Spleen (tissue), 11 donors: ENCODE measurements at regions not wholly inside any gene's neighbourhood (a gene's known extent, or its start where the extent isn't known, plus 50 kb on each side); places are given as distances from the start of the nearest gene placed in this dataset.

Experiments used
- DNase-seq: peaks from one replicate; pipeline ENCODE4 v3.0.0-alpha.2; 2020
- H3K27ac ChIP-seq, 8 donors: fragments of 200-600 bp; sonication (generic) in 7 of 8; 1 replicate in 4 of 8; 2 replicates in 4 of 8; pipeline versions ENCODE4 v1.5.0 to v1.8.0; 2016 to 2021; ENCODE audit warnings: inconsistent platforms in 4 of 8, mild to moderate bottlenecking in 4 of 8, moderate library complexity in 1 of 8
- H3K27me3 ChIP-seq, 7 donors: fragments of 200-600 bp; sonication (generic) in 6 of 7; replicated peaks in 1 of 7; 1 replicate in 4 of 7; 2 replicates in 3 of 7; pipeline versions ENCODE4 v1.5.0 to v1.8.0; 2016 to 2021; ENCODE audit warnings: inconsistent platforms in 3 of 7, mild to moderate bottlenecking in 1 of 7
- H3K36me3 ChIP-seq, 6 donors: fragments of 200-600 bp; sonication (generic) in 5 of 6; 1 replicate in 4 of 6; 2 replicates in 2 of 6; pipeline versions ENCODE4 v1.5.0 to v1.8.0; 2016 to 2021; ENCODE audit warnings: inconsistent platforms in 2 of 6
- H3K4me1 ChIP-seq, 6 donors: fragments of 200-600 bp; sonication (generic) in 5 of 6; 1 replicate in 3 of 6; 2 replicates in 3 of 6; pipeline versions ENCODE4 v1.5.0 to v1.8.0; 2016 to 2021; ENCODE audit warnings: inconsistent platforms in 3 of 6
- H3K4me3 ChIP-seq, 8 donors: fragments of 200-600 bp; sonication (generic) in 7 of 8; 1 replicate in 4 of 8; 2 replicates in 4 of 8; pipeline versions ENCODE4 v1.5.0 to v1.8.0; 2016 to 2021; ENCODE audit warnings: inconsistent platforms in 4 of 8, mild to moderate bottlenecking in 4 of 8, moderate library complexity in 2 of 8
- H3K9me3 ChIP-seq, 8 donors: fragments of 200-600 bp; sonication (generic) in 7 of 8; 1 replicate in 4 of 8; 2 replicates in 4 of 8; pipeline versions ENCODE4 v1.5.0 to v1.8.0; 2016 to 2021; ENCODE audit warnings: inconsistent platforms in 4 of 8
- CTCF ChIP-seq, 11 experiments: fragments of 200-600 bp in 7 of 11; fragments of 450-650 bp in 4 of 11; sonication (generic) in 4 of 11; IDR thresholded peaks in 8 of 11; conservative IDR thresholded peaks in 3 of 11; 1 replicate in 7 of 11; 2 replicates in 4 of 11; pipeline versions ENCODE4 v1.4.0 to v1.8.0; 2016 to 2021; ENCODE audit warnings: antibody characterized with exemption in 11 of 11, inconsistent platforms in 4 of 11, mild to moderate bottlenecking in 1 of 11
- POLR2A ChIP-seq, 3 donors: fragments of 450-650 bp; IDR thresholded peaks; one replicate each; pipeline ENCODE4 v1.5.1; 2017; ENCODE audit warnings: antibody characterized with exemption in 3 of 3, mild to moderate bottlenecking in 1 of 3
- POLR2AphosphoS5 ChIP-seq, 3 donors: sonication (generic); formaldehyde crosslinking; IDR thresholded peaks; one replicate each; pipeline ENCODE4 v1.5.1; 2017; ENCODE audit warnings: antibody characterized with exemption in 3 of 3
- WGBS, 5 donors: extraction: QIAGEN DNeasy Blood & Tissue Kit in 3 of 5; methylation state at CpG; one replicate each; pipeline versions ENCODE4 v1.1.5 to v1.1.7; 2013 to 2018; 5-methylcytosine and 5-hydroxymethylcytosine counted together
- intact Hi-C: fragments of 100-400 bp; cut with DNase I; formaldehyde crosslinking; loops from one replicate; pipeline ENCODE4 v1.15.0; 2023; ENCODE audit warnings: low total_unique reads
- donor health status: healthy with polysubstance abuse.
- donor health status: DM: no; HTN: no; CAD: no; lungs with moderate emphysema.
- donor health status: DM: no; HTN: no; CAD: no.
- donor health status: Bipolar disorder and iron deficiency.
- donor health status: healthy.
- donor health status: DM: no; HTN: no; CAD: no.
- donor health status: DM: yes; HTN: yes; CAD: no.

- DNase-seq, result no peak
- H3K36me3 ChIP-seq, result no peaks in the 10 kb centered on the region
- no peaks in the 10 kb centered on the region for H3K27me3 ChIP-seq
- no peak overlapping the region for H3K4me3 ChIP-seq
- TF ChIP-seq CTCF (IDR thresholded peaks at IDR 0.05 in 8 of 11, conservative IDR thresholded peaks at IDR 0.05 in 3 of 11) (no peak), POLR2A (IDR thresholded peaks at IDR 0.05) (no peak), POLR2AphosphoS5 (IDR thresholded peaks at IDR 0.05) (no peak)
- H3K4me1 ChIP-seq, result no peaks in the 10 kb centered on the region
- H3K27ac ChIP-seq, result no peak overlapping the region
- 89 to 99% (median 94%) methylated on average over 2 of the region's 2 CpGs for WGBS, 5 donors
- peaks cover 0 to 5% (median 0%) of the 10 kb centered on the region in 8 donors for H3K9me3 ChIP-seq
- intact Hi-C loops, result no loop called here
Measured at GRCh38 chr5:145478651-145479050, 356.5 kb downstream of the PRELID2 start.

DNA sequence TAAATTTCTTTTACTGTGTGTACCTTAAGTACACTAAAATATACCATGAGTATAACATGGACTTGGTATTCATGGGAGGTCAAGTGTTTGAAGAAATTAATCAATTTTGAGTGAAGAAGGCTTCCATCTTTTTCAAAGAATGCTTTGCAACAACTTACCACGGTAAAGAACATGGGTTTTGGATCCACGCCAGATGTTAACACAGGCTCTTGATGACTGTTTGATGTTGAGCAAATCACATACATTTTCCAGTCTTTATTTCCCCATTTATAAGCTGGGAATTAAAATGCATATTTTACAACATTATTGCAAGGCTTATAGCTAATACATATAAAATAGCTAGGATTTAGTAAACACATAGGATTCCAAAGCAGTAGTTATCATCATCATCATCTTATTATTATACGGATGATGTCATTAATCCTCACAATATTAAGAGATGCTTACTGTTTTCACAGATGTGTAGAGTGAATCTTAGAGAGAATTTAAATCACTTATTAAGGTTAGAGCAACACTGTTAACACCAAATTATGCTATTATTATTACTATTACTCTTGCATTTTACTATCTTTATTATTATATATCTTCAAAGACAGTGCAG lies 362.0 kb downstream of the PRELID2 start:
- H3K27me3 ChIP-seq, result no peaks in the 10 kb centered on the region
- no peaks in the 10 kb centered on the region for H3K36me3 ChIP-seq
- no peak overlapping the region for H3K27ac ChIP-seq
- TF ChIP-seq POLR2A (IDR thresholded peaks at IDR 0.05), result no peak
- no peak overlapping the region for H3K4me3 ChIP-seq
- H3K9me3 ChIP-seq, result peaks cover 0 to 5% (median 0%) of the 10 kb centered on the region in 8 donors
- WGBS, 5 donors, result 81 to 87% (median 82%) methylated on average over 3 of the region's 3 CpGs
- intact Hi-C loops, result no loop called here
- no peak for DNase-seq
- no peaks in the 10 kb centered on the region for H3K4me1 ChIP-seq

DNA sequence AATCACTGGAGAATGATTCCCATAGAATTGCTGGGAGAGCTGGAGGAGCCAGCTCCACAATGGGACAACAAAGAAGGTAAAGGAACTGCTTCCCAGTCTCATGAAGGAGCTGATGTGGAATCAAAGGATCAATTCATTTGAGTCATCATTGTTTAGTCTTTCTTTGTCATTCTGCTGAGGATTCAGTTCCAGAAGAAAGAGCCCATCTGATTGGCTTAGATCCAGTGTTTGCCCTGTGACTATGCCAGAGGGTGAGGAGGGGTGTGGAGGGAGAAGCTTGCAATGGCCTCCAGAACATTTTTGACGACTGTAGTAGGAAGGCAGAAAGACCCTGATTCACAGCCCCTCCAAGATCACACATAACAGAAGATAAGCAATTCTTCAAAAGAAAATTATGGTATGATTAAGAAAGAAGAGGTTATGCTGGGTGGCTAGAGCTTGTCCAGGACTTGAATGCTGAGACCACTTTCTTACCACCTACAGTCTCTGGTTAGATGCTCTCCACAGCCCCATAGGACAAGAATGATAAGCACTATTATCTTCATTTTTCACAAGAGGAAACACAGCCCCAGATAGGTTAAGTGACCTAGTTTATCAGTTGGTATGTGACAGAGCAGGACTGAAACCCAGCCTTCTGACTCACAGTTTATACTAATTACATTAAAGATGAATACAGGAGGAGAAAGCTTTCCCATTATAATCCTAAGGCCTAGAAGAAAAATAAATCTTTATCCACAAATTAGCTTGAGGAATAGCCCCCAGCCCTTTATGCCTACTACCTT lies 363.1 kb downstream of the PRELID2 start:
- Histone ChIP-seq H3K4me3 (no peak overlapping the region), H3K36me3 (no peaks in the 10 kb centered on the region), H3K4me1 (no peaks in the 10 kb centered on the region), H3K9me3 (peaks cover 0 to under 1% (median 0%) of the 10 kb centered on the region in 8 donors), H3K27me3 (no peaks in the 10 kb centered on the region), H3K27ac (no peak overlapping the region)
- TF ChIP-seq POLR2A (IDR thresholded peaks at IDR 0.05) (no peak), CTCF (IDR thresholded peaks at IDR 0.05 in 8 of 11, conservative IDR thresholded peaks at IDR 0.05 in 3 of 11) (no peak), POLR2AphosphoS5 (IDR thresholded peaks at IDR 0.05) (no peak)
- intact Hi-C loops, result no loop called here
- WGBS, 5 donors, result 74 to 92% (median 80%) methylated on average over 1 of the region's 1 CpG
- no peak for DNase-seq

- Histone ChIP-seq H3K9me3 (no peaks in the 10 kb centered on the region), H3K4me1 (no peaks in the 10 kb centered on the region), H3K27me3 (no peaks in the 10 kb centered on the region), H3K4me3 (no peak overlapping the region), H3K27ac (no peak overlapping the region), H3K36me3 (no peaks in the 10 kb centered on the region)
- no peak for TF ChIP-seq CTCF (IDR thresholded peaks at IDR 0.05 in 8 of 11, conservative IDR thresholded peaks at IDR 0.05 in 3 of 11)
- no peak for TF ChIP-seq POLR2A (IDR thresholded peaks at IDR 0.05)
- TF ChIP-seq POLR2AphosphoS5 (IDR thresholded peaks at IDR 0.05), result no peak
- intact Hi-C loops, result no loop called here
- no peak for DNase-seq
Measured at GRCh38 chr5:145471026-145471425, 364.1 kb downstream of the PRELID2 start.
